ENCODE measurements at regions not wholly inside any gene's neighbourhood (a gene's known extent, or its start where the extent isn't known, plus 50 kb on each side); places are given as distances from the start of the nearest gene placed in this dataset.

- no peak overlapping the region for H3K14ac ChIP-seq (ENCODE audit: insufficient read depth, low read length)
- H4K20me1 ChIP-seq (ENCODE audit: control insufficient read depth, insufficient read depth, insufficient read length) = no peaks in the 10 kb centered on the region
- H3K4ac ChIP-seq (ENCODE audit: low read depth, low read length) = no peak overlapping the region
- H3K27ac ChIP-seq (ENCODE audit: insufficient read length, low read depth, low read length) = no peak overlapping the region
- no peak overlapping the region for H3K18ac ChIP-seq (ENCODE audit: insufficient read length, low read depth, low read length)
- no peaks in the 10 kb centered on the region for H3K27me3 ChIP-seq (ENCODE audit: insufficient read depth, low read length)
- H3K9ac ChIP-seq (ENCODE audit: extremely low read depth, insufficient read length, low read length) = no peak overlapping the region
- no peak overlapping the region for H4K91ac ChIP-seq (ENCODE audit: insufficient read length, low read depth, low read length)
- no peak overlapping the region for H2BK20ac ChIP-seq (ENCODE audit: low read depth, low read length, poor library complexity, severe bottlenecking)
- Mint-ChIP-seq H3K27ac (0 out of 7 replicates have a peak overlapping the region, but pooled peaks of 1 of the 3 experiments have one; percentile 60), H3K27me3 (ENCODE audit: low read depth) (no peaks in the 10 kb centered on the region; the same call in 1 of the 2 replicates), H3K4me3 (no peak overlapping the region), H3K4me1 (peaks cover 38 to 57% of the 10 kb centered on the region in 2 experiments), H3K9me3 (no peaks in the 10 kb centered on the region; a peak in 2 of 5 replicates), H3K36me3 (ENCODE audit: insufficient read depth in 1 of 3, low read depth in 3 of 3) (no peaks in the 10 kb centered on the region)
- H3K56ac ChIP-seq (ENCODE audit: insufficient read length, low read depth, low read length) = no peak overlapping the region
- no peaks in the 10 kb centered on the region for H3K79me1 ChIP-seq (ENCODE audit: insufficient read depth, low read depth, low read length, poor library complexity, severe bottlenecking)
- H2AFZ ChIP-seq (ENCODE audit: low read length) = no peak overlapping the region
- no peak overlapping the region for H2AK5ac ChIP-seq (ENCODE audit: insufficient read length, low read length)
- TF ChIP-seq CTCF (conservative IDR thresholded peaks at IDR 0.05) = no peak
- no peak overlapping the region for H3T11ph ChIP-seq (ENCODE audit: low read length)
- DNase-seq = no peak
- no peak overlapping the region for H2BK12ac ChIP-seq (ENCODE audit: insufficient read length, low read depth, low read length)
- no peak overlapping the region for H4K5ac ChIP-seq (ENCODE audit: insufficient read length, low read depth, low read length)
- no peak overlapping the region for H2BK5ac ChIP-seq (ENCODE audit: insufficient read length, low read length)
- no peaks in the 10 kb centered on the region for H3K23me2 ChIP-seq (ENCODE audit: insufficient read length, low read depth, low read length, poor library complexity, severe bottlenecking)
- no peak overlapping the region for H3K23ac ChIP-seq (ENCODE audit: insufficient read length, low read depth, low read length)
- H3K9me3 ChIP-seq (ENCODE audit: control insufficient read depth, low read depth, low read length) = no peaks in the 10 kb centered on the region
- WGBS (ENCODE audit: extremely low coverage, insufficient read length, low lambda C conversion rate) = no CpG with 5 or more reads among the region's 1 CpG
- peaks cover 3% of the 10 kb centered on the region; the same call in 1 of the 2 replicates for H3K4me1 ChIP-seq (ENCODE audit: insufficient read depth, low read length)
- H4K8ac ChIP-seq (replicated peaks; ENCODE audit: insufficient read length, low read depth, low read length) = no peak overlapping the region
- no peak overlapping the region for H3K4me2 ChIP-seq (ENCODE audit: insufficient read depth, insufficient read length, low read length)
- no peak overlapping the region for H2BK15ac ChIP-seq (ENCODE audit: low read depth, low read length)
- no peak overlapping the region for H2BK120ac ChIP-seq (ENCODE audit: low read depth, low read length, poor library complexity, severe bottlenecking)
- no peaks in the 10 kb centered on the region for H3K79me2 ChIP-seq (ENCODE audit: insufficient read depth, low read length)
Observed at GRCh38 chr6:43910149-43910637, 140.2 kb downstream of the VEGFA start.
